HK-2 (cell line): ENCODE measurements at regions not wholly inside any gene's neighbourhood (a gene's known extent, or its start where the extent isn't known, plus 50 kb on each side); places are given as distances from the start of the nearest gene placed in this dataset.
A peak's percentile ranks its signal among the peaks of the same experiment; 100 is the strongest.

ENCODE experiments used
- DNase-seq: peaks from one replicate; pipeline ENCODE4 v3.0.0-alpha.2; 2018; ENCODE audit not compliant: unreplicated experiment

DNA sequence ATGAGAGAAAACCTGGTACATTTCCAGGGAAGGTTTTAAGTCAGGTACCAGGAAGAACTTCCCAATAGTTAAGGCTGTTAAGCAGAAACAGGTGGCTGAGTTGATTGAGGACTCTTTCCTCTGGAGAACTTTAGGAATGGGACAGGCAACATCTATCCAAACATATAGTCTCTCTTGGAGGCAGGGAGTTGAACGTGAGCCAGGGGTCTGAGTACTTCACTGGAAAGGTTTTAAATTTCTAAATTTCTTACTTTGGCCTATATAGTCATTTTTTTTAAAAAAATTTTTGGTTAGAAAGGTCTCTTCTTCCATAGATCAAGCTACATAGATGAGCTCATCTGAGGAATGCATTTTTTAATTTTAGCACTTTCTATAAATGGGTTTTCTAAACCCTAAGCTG, 261.4 kb upstream of the TCF4 start:
- DNase-seq: no peak

DNA sequence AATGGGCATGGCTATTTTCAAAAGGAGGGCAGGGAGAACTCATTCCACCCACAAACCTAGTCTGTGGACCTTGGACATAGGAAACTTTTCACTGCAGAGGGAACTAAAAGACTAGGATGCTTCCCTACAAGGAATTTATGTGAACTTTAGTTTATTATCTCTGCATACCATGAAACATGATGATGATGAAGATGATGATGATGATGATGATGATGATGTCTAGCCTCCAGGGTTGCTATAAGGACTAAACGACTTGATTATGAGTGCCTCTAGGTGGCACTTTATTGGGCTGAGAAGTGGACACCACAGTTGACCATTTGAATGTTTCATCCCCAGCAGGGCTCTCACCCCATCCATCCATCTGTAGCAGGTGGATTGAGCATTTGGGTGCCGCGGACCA, 260.0 kb upstream of the TCF4 start:
- no peak for DNase-seq

DNA sequence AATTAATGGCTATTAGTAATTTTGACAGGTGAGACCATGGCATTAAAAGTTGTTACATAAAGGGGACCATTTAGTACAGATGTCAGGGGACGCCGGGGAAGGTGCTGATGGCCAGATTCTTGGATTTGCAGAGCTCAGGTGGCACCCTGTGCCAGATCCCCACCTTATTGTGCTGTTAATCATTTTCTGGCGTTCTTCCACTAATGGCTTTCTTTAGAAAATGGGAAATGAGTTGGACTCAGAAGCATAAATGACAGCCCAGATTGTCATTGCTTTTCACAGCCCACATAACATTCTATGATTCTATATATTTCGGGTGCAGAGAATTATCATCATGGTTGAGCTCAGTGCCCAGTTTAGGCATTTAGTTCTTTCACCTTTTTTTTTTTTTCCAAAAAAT, 257.2 kb upstream of the TCF4 start:
- DNase-seq: no peak

DNA sequence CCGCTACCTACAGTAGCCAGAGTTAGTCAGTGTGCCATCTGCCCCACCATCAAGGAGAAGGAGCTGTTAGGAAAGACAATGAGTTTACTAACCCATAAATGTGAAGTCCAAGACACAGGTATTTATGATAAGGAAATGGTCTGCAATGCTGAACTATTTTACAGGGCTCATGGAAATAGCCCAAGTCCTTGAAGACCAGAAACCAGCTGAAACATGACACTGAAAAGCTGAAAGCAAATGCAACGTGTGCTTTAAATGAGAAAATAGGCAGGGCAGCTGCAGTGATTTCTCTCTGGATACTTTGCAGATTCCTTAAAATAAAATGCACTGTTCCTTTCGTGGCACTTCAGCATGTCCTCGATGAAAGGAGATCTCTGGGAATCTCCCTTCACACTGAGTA, 256.4 kb upstream of the TCF4 start:
- no peak for DNase-seq

DNA sequence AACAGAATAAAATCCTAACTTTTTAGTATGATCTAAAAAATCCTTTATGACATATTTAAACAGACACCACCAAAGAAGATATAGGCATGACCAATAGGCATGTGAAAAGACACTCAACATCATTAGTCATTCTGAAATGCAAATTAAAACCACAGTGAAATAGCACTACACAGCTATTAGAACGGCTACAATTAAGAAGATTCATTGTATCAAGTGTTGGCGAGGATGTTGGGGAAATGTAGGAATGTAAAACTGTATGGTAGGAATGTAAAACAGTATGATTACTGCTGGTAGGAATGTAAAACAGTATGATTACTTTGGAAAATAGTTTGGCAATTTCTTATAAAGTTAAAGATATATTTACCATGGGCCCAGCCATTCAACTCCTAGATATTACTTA, 253.3 kb upstream of the TCF4 start:
- DNase-seq: no peak

DNA sequence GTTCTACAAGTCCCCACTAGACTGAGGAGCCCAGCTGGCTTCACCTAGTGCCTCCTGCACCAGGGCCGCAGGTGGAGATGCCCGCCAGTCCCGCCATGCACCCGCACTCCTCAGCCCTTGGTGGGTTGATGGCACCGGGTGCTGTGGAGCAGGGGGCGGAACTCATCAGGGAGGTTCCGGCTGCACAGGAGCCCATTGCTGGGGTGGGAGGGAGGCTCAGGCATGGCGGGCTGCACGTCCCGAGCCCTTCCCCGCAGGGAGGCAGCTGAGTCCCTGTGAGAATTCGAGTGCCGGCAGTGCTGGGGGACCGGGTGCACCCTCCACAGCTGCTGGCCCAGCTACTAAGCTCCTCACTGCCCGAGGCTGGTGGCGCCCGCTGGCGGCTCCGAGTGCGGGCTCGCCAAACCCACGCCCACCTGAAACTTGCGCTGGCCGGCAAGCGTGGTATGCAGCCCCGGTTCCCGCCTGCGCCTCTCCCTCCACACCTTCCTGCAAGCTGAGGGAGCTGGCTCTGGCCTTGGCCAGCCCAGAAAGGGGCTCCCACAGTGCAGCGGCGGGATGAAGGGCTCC, 252.7 kb upstream of the TCF4 start:
- DNase-seq: no peak

DNA sequence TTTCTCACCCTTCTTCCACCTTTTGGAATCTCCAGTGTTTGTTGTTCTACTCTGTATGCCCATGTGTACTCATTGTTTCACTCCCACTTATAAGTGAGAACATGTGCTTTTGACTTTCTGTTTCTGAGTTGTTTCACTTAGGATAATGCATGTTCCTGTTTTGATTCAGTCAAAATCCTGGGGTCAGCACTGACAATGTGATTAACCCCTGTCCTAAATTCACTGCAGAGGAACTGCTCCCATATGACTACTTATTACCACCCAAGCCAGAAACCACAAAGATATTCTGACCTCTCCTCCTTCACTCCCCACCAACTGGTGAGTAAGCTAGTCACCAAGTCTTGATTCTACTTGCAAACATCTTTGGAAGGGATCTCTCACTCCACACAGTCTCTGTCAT, 251.4 kb upstream of the TCF4 start:
- no peak for DNase-seq

DNA sequence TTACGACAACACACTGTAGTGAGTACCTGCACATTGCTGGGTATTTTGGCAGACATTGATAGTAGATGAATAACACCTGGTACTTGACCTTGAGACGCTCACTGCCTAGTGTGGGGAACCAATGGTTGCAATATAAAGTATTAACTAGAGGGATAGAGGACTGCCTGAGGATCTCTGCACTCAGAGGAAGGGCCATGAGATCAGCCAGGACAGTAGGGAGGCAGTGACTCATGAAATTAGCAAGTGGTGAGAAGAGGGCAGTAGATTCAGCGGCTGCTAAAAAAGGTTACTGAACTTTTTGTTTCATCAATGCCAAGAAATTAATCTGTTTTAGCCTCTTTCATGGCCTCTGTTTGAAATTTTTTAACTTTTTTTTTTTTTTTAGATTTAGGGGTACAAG, 250.8 kb upstream of the TCF4 start:
- DNase-seq: no peak

DNA sequence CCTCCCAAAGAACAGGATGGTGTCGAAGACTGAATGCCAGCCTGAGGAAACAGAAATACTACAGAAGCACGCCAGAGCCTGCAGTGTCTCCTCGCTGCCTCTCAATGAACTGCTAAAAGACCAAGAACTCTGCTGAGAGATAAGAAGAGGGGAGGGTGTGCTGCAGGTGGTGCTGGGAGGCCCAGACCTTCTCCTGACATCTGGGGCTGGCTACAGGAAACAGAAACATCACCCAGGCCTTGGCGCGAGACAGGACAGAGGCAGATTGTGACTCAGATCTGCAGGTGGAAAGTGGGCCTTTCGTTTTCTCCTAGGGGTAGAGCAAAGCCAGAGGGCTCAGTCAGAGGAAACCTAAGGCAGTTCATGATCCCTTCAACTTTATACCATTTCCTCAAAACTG, 250.3 kb upstream of the TCF4 start:
- no peak for DNase-seq

DNA sequence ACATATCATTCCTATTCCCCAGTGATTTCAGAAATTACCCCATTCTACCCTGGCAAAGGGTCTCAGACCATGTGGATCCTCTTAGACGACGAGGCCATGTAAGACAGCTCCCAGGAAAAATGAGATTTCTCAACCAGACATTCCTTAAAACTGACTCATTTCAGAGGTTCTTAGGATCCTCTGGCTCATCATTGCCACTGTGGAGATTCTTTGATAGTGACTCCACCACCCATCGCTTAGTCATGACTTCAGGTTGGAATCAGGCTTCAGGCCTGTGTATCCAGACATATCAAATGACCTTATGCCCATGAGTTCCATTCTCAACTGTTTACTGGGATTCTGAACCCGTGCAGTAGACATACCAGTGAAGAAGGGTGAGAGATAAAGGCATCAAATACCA, 245.6 kb upstream of the TCF4 start:
- DNase-seq: peak; percentile 42

DNA sequence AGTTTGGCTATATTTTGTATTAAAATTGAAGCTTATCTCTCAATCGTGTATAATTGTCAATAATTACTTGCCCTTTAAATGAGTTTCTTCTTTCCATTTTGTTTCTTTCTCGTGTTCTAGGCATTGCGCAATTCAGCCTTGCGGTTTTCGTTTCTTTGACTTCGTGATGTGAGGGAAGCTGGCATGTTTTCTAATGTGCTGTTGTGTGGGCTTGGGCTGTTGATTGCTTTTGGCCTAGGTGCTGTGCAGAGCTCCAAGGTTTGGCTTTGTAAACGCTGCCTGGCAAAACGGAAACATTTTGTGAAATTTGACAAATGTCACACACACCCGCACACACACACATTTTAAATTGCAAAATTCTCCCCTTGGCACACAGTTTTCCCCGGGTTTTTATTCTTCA, 242.6 kb upstream of the TCF4 start:
- DNase-seq: no peak

DNA sequence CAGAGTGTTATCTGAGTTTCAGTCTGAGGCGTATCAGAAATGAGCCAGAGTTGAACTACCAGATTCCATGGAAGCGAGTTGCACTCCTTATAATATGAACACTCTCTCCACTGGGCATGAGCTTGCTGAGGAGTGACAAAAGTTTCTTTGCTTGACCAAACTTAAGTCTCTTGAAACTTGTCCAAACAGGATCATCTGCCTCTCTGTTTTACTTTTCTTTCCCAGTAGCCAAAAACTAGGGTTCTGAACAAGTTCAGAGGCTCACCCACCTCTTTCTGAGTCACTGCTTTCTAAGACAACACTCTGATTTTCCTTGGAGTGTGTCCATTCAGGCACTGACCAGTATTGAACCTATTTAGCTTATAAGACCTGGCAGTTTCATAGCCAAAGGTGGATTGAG, 233.2 kb upstream of the TCF4 start:
- DNase-seq: no peak

DNA sequence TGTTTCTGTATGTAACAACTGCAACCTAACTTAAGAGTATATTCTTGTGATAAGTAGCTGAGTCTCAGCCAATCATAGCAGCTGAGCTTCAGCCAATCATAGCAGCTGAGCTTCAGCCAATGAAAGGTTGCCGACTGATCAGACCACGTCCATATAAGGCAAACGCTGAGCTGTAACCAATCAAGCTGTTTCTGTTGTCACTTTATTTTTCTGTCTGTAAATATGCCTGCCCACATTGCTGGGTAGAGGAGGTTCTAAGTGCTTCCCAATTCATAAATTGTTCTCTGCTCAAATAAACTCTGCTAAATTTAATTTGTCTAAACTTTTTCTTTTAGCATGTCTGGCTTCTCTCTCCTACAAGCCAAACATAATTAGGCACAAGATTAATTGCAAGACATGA, 231.5 kb upstream of the TCF4 start:
- DNase-seq: no peak

DNA sequence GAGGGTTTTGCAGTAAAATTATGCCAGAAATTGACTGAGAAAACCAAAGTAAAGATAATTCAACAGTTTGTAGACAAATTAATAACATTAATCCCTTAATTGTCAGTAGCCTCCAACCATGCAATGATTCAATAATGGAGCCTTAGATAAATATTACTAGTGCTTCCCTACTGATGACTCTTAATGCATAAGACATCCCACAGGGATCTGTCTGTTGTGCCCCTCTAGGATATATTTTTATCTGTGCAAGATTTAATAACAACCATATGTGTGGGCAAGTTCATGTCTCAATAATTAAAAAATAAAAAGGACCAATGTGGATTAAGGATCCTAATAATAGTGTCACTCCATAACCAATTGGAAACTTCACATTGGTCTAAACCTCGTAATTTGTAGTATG, 230.3 kb upstream of the TCF4 start:
- no peak for DNase-seq

DNA sequence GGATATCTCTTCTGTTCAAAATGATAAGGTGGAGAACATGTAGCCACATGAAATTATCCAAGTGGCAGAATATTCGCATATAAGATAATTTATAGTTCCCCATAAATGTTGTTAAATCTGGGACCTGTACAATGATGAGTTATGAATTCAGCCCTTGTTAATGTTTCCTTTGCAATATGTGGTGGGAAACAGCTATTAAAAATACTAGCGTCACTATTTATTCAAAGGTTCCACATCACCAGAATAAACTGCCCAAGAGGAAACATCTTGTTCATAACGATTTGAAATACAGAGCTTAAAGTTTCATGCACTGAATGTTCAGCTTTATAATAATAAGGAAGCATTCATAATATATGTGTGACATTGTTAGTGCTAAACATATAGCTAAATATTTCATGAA, 223.9 kb upstream of the TCF4 start:
- no peak for DNase-seq

DNA sequence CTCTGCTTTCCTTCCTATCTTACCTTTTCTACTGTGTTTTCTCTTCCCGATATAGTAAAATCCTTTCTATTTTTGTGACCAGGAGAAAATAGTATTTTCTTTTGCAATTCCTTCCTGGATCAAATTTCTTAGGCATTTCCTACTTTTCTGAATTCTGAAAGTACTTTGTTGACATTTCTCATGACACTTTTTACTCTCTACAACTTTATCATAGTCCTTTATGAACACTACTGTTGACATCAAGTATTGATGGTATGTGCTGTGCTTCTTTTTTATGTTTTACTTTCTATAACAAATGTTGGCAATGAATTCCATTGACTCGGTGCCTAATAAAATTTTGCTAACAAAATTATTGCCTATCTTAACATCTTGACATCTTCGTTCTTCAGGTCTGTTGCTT, 217.7 kb upstream of the TCF4 start:
- DNase-seq: no peak

DNA sequence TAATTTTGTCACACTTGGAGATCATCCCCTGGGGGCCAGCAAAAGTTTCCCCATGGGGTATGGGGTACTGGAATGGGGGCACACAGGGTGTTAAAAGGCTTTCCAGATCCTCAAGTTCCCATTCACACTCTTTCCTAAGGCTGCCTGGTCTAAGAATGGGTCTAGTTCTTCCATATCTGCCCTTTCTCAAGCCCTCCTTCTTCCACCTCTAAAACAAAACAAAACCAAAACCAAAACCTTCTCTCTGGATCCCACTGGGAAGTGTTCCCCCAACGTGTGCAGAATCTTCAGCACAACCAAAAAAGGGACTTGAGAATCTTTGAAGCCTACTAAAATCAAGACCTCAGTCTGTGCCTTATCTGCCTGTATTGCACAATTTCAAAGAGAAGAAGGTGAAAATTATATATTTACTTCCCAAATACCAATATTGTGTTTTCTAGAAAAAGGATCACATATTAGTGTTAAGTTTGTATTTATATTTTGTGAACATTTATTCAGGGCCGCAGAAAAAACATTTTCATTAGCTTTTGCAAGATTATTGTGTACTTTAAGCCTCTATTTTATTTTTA, 207.2 kb upstream of the TCF4 start:
- no peak for DNase-seq

DNA sequence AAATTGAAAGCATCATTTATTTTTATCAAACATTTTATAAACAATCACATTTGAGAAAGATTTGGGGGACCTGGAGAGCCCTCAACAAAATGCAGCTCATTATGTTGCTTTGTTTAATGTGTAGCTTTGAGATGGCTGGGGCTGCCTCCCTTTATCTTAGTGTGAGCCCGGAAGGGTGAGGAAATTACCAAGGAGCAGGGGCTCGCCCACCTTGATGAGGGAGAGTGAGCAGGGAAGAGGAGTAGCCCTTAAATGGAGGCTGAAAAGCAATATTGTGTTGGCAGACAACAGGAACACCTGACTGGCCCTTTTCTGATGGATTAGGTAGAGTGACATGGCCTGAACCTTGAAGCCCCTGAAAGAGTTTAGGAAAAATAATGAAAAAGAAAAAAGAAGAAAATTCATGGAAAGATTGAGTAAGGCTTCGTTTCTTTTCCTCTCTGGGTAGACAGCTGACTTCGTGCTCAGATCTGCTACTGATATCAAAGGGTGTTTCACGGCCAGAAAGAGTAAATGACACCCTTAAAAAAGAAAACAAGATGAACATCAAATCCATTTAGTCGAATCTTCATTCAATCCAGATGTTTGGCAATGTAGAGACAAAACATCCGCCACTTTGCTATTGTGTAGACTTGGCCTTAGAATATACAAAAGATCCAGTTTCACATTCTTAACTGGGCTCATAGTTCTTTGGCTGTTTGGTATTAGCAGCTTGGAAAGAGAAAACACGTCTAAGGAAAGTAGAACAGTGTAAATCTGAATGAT, 206.5 kb upstream of the TCF4 start:
- DNase-seq: no peak

DNA sequence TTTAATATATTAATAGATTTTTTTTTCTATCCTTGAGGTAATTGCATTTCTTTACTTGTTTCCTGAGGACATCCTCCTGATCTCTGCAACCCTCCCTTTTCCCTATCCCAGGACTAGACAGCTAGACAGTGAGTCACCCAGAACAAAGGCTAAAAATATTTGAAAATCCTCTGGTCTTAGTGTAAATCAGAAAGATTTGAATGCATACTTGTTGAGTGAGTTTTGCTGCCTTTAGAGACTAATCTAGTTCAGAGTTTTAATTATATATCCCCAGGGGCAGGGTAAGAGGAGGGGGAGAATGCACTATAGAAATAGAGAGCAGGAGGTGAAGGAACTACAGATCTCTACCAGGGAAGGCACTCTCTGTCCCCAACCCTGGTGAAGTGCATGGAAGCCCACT, 202.3 kb upstream of the TCF4 start:
- DNase-seq: no peak

DNA sequence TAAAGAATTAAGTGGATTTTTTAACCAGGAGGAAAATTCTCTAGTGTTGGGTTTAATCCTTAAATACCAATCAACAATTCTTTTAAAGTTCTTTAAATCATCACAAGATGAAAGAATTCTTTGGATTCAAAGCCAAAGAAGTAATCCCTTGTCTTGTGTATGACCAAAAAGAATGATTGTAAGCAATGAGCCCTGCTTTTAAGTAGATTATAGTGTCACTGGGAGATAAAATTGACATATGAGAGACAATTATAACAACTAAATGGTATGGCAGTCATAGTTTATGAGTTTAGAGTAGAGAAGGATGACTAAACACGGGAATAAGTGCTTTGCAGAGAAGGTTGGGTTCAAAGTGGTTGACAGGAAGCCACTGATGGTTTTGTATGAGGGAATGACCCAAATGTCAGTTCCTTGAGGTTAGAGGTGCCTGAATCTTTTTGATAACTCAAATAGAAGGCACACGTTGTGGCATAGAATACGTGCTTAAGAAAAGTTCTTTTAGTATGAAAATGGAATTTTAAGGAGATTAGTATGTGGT, 199.6 kb upstream of the TCF4 start:
- no peak for DNase-seq

DNA sequence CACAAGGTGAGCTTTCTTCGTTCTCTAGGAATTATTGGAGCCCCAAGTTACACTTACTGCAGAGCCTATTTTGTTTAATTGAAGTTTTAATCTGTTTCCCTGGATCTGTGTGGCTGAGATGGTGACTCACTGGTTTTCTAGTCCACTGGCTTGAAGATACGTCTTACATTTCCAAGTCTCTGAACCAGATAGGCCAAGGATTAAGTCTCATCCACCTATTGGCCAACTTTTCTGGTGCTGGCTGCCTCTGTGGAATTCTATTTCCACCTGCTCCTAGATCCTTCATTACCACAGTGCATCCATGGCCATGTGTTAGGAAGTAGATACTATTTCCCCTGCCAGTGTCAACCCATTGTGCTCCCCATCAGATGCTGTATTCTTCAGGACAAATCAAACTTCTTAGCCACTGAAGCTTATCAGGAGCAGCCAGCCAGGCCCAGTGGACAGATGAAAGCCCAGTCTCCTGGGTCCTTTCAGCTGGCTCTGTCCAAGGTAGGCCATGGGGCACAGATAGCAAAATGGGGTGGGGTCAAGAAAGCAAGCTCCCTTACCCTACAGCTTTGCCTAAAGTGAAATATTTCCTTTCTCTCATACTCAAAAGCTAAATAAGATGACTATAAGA, 198.8 kb upstream of the TCF4 start:
- no peak for DNase-seq

DNA sequence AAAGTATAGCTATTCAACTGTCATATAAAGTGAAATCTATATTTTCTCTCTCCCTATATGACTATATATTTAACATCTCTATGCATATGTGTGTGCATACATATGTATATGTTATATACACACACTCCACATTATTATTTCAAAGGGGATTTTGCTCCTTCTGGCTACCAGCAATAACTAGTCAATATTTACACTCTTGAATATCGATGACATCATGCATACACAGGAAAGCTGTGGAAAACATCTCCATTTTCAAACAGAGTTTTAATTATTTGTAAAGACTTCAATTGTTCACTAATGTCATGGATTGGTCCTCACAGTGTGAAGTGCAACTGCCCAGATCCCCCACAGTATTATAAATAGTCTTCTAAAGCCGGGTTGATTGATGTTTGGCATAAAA, 195.9 kb upstream of the TCF4 start:
- DNase-seq: no peak

DNA sequence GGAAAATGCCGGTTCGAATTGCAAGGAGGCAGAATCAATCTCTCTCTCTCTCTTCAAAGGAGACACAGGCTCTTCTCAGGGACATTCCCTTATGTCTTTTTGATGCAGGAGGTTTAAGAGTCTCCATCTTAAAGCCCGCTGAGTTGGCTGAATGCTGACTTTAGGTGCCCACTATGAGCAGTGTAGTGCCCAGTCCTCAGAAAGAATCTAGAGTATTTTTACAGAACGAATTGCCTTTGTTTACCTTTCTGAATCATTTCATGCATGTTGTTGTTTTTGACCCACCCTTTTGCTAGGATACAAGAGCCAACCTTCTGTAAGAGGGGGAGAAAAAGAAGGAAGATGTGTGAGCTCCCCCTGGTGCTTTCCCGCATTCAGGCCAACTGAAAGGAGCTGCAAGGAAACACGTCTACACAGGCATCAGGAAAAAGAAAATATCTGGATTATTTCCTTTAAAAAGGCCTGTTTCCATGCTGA, 193.5 kb upstream of the TCF4 start:
- DNase-seq: no peak
